AG04449 (cell line): ENCODE measurements at regions not wholly inside any gene's neighbourhood (a gene's known extent, or its start where the extent isn't known, plus 50 kb on each side); places are given as distances from the start of the nearest gene placed in this dataset.

Experiments
- CTCF ChIA-PET: fragments of 350-600 bp; formaldehyde crosslinking; extraction: SDS; loops from one replicate; lab custom pipeline; 2021; ENCODE audit warnings: antibody characterized with exemption; lab: Yijun Ruan, JAX
- POLR2A ChIA-PET: fragments of 400-600, 350-600 bp; formaldehyde crosslinking; extraction: SDS; loops from one replicate; lab custom pipeline; 2020; ENCODE audit warnings: antibody characterized with exemption, inconsistent platforms; lab: Yijun Ruan, JAX
- DNase-seq: peaks from one replicate; pipeline ENCODE4 v3.0.0-alpha.2; 2010; ENCODE audit warnings: low read depth, low spot score
- H3K4me3 ChIP-seq: 2 replicates; pipeline ENCODE4 v1.5.1; 2011; ENCODE audit warnings: low read depth, mild to moderate bottlenecking, control low read depth, low read length
- CTCF ChIP-seq: IDR thresholded peaks from one replicate; pipeline ENCODE4 v1.5.1; 2011; ENCODE audit warnings: mild to moderate bottlenecking, moderate library complexity, low read length, control low read depth, inconsistent platforms; ENCODE audit not compliant: insufficient read depth; ENCODE audit errors: missing control alignments

GRCh38 chr4:45079616-45080015 lies 353.3 kb upstream of the GNPDA2 start:
- TF ChIP-seq CTCF, result no peak
- ChIA-PET CTCF (no interaction called here), POLR2A (no interaction called here)
- no peak overlapping the region for H3K4me3 ChIP-seq
- no peak for DNase-seq

GRCh38 chr4:45078201-45078600 lies 351.8 kb upstream of the GNPDA2 start:
- POLR2A ChIA-PET, result no interaction called here

GRCh38 chr4:45072981-45073380 lies 346.6 kb upstream of the GNPDA2 start:
- TF ChIP-seq CTCF, result no peak
- POLR2A ChIA-PET, result no interaction called here
- CTCF ChIA-PET, result no interaction called here
- no peak for DNase-seq
- H3K4me3 ChIP-seq, result no peak overlapping the region

More at GRCh38 chr4:45078201-45078600, 351.8 kb upstream of the GNPDA2 start:
- TF ChIP-seq CTCF, result no peak
- CTCF ChIA-PET, result no interaction called here
- no peak overlapping the region for H3K4me3 ChIP-seq
- DNase-seq, result no peak

GRCh38 chr4:45064741-45065140 lies 338.4 kb upstream of the GNPDA2 start:
- ChIA-PET POLR2A (no interaction called here), CTCF (no interaction called here)
- no peak overlapping the region for H3K4me3 ChIP-seq
- no peak for DNase-seq
- TF ChIP-seq CTCF, result no peak

- POLR2A ChIA-PET, result no interaction called here
- no peak overlapping the region for H3K4me3 ChIP-seq
- no peak for TF ChIP-seq CTCF
- no peak for DNase-seq
- CTCF ChIA-PET, result no interaction called here
These were observed 337.3 kb upstream of the GNPDA2 start for GRCh38 chr4:45063696-45064095.

GRCh38 chr4:45062935-45063545 lies 336.7 kb upstream of the GNPDA2 start:
- POLR2A ChIA-PET, result no interaction called here
- CTCF ChIA-PET, result no interaction called here
- H3K4me3 ChIP-seq, result no peak overlapping the region
- no peak for DNase-seq
- TF ChIP-seq CTCF, result no peak
